Endodermal cell (in vitro differentiated cells): ENCODE measurements at regions not wholly inside any gene's neighbourhood (a gene's known extent, or its start where the extent isn't known, plus 50 kb on each side); places are given as distances from the start of the nearest gene placed in this dataset.

Experiments used
- DNase-seq: peaks from one replicate; pipeline ENCODE4 v3.0.0-alpha.2; 2017
- H3K27ac ChIP-seq: 2 replicates; pipeline ENCODE4 v1.5.1; 2013; ENCODE audit warnings: mild to moderate bottlenecking, low read depth, low read length, moderate library complexity
- H3K27me3 ChIP-seq: 2 replicates; pipeline ENCODE4 v1.6.1; 2013; ENCODE audit warnings: mild to moderate bottlenecking, low read length, moderate library complexity; ENCODE audit not compliant: insufficient read depth, control insufficient read depth, poor library complexity, severe bottlenecking
- H3K36me3 ChIP-seq: 2 replicates; pipeline ENCODE4 v1.7.0; 2013; ENCODE audit warnings: mild to moderate bottlenecking, low read length, moderate library complexity; ENCODE audit not compliant: control insufficient read depth, insufficient read depth
- H3K4me1 ChIP-seq: one replicate; pipeline ENCODE4 v1.7.0; 2013; ENCODE audit warnings: low read length; ENCODE audit not compliant: control insufficient read depth, insufficient read depth
- H3K4me3 ChIP-seq: 2 replicates; pipeline ENCODE4 v1.5.1; 2013; ENCODE audit warnings: mild to moderate bottlenecking, low read length, moderate library complexity
- H3K9ac ChIP-seq: 2 replicates; pipeline ENCODE4 v1.6.1; 2013; ENCODE audit warnings: mild to moderate bottlenecking, low read length, moderate library complexity; ENCODE audit not compliant: poor library complexity, severe bottlenecking; ENCODE audit errors: extremely low read depth
- H3K9me3 ChIP-seq: 2 replicates; pipeline ENCODE4 v1.6.1; 2013; ENCODE audit warnings: mild to moderate bottlenecking, low read length, moderate library complexity; ENCODE audit not compliant: control insufficient read depth
- H3K27ac Mint-ChIP-seq: 2 replicates; pipeline ENCODE4 v1.8.0; 2020; ENCODE audit warnings: mixed read lengths
- H3K27me3 Mint-ChIP-seq: 2 replicates; pipeline ENCODE4 v1.8.0; 2021; ENCODE audit warnings: mild to moderate bottlenecking, mixed read lengths; ENCODE audit not compliant: insufficient read depth
- H3K36me3 Mint-ChIP-seq: 2 replicates; pipeline ENCODE4 v1.8.0; 2020; ENCODE audit warnings: low read depth, mixed read lengths
- H3K4me1 Mint-ChIP-seq: 2 replicates; pipeline ENCODE4 v1.8.0; 2020; ENCODE audit warnings: mixed read lengths
- H3K4me3 Mint-ChIP-seq: 2 replicates; pipeline ENCODE4 v1.8.0; 2020; ENCODE audit warnings: mild to moderate bottlenecking, moderate library complexity, mixed read lengths
- H3K9me3 Mint-ChIP-seq: 2 replicates; pipeline ENCODE4 v1.8.0; 2020; ENCODE audit warnings: mild to moderate bottlenecking, mixed read lengths
- CTCF ChIP-seq: fragments of 200-600 bp; sonication (generic); conservative IDR thresholded peaks from 2 replicates; pipeline ENCODE4 v1.5.0; 2021; ENCODE audit warnings: antibody characterized with exemption, mild to moderate bottlenecking
- WGBS, 2 experiments: methylation state at CpG; one replicate each; pipeline versions ENCODE4 v1.1.5 to v1.1.7; 2013; ENCODE audit warnings: missing lambda C conversion rate in 2 of 2, mixed read lengths in 1 of 2; ENCODE audit not compliant: insufficient coverage in 1 of 2, insufficient read length in 1 of 2; 5-methylcytosine and 5-hydroxymethylcytosine counted together

- WGBS, 2 experiments, result 87 to 94% methylated on average over 3 to 4 of the region's 4 CpGs
- H3K27ac Mint-ChIP-seq, result no peak overlapping the region
Observed at GRCh38 chr10:131513445-131513844, 201.9 kb upstream of the TCERG1L start.

GRCh38 chr10:131513901-131514300 lies 202.4 kb upstream of the TCERG1L start:
- Mint-ChIP-seq H3K27me3 (peaks cover 12% of the 10 kb centered on the region), H3K9me3 (peaks cover 22% of the 10 kb centered on the region), H3K4me3 (no peak overlapping the region), H3K27ac (no peak overlapping the region), H3K4me1 (no peaks in the 10 kb centered on the region), H3K36me3 (no peaks in the 10 kb centered on the region)
- no peak overlapping the region for H3K27ac ChIP-seq
- H3K4me1 ChIP-seq, result no peaks in the 10 kb centered on the region
- TF ChIP-seq CTCF, result no peak
- no peak for DNase-seq
- H3K9ac ChIP-seq, result no peak overlapping the region
- no peak overlapping the region for H3K4me3 ChIP-seq
- WGBS, 2 experiments, result 76 to 85% methylated on average over 7 to 8 of the region's 8 CpGs
- H3K27me3 ChIP-seq, result no peaks in the 10 kb centered on the region
- H3K36me3 ChIP-seq, result no peaks in the 10 kb centered on the region
- peaks cover 20% of the 10 kb centered on the region for H3K9me3 ChIP-seq

More at GRCh38 chr10:131513445-131513844, 201.9 kb upstream of the TCERG1L start:
- Histone ChIP-seq H3K9me3 (peaks cover 20% of the 10 kb centered on the region), H3K4me1 (no peaks in the 10 kb centered on the region), H3K36me3 (no peaks in the 10 kb centered on the region), H3K27ac (no peak overlapping the region), H3K9ac (no peak overlapping the region), H3K4me3 (no peak overlapping the region), H3K27me3 (no peaks in the 10 kb centered on the region)
- Mint-ChIP-seq H3K36me3 (no peaks in the 10 kb centered on the region), H3K4me1 (no peaks in the 10 kb centered on the region), H3K27me3 (peaks cover 13% of the 10 kb centered on the region), H3K4me3 (no peak overlapping the region), H3K9me3 (peaks cover 26% of the 10 kb centered on the region)
- no peak for DNase-seq
- no peak for TF ChIP-seq CTCF

- peak; percentile 72 for DNase-seq
- Histone ChIP-seq H3K27me3 (no peaks in the 10 kb centered on the region), H3K9ac (no peak overlapping the region), H3K27ac (no peak overlapping the region), H3K4me3 (no peak overlapping the region), H3K36me3 (no peaks in the 10 kb centered on the region), H3K4me1 (no peaks in the 10 kb centered on the region), H3K9me3 (peaks cover 20% of the 10 kb centered on the region)
- TF ChIP-seq CTCF, result no peak
- H3K27ac Mint-ChIP-seq, result no peak overlapping the region
- no peaks in the 10 kb centered on the region for H3K4me1 Mint-ChIP-seq
- H3K9me3 Mint-ChIP-seq, result peaks cover 16% of the 10 kb centered on the region
- peaks cover 12% of the 10 kb centered on the region for H3K27me3 Mint-ChIP-seq
- 45 to 54% methylated on average over 10 to 12 of the region's 12 CpGs for WGBS, 2 experiments
- no peaks in the 10 kb centered on the region for H3K36me3 Mint-ChIP-seq
- H3K4me3 Mint-ChIP-seq, result no peak overlapping the region
Observed at GRCh38 chr10:131514454-131514853, 202.9 kb upstream of the TCERG1L start.
